ENCODE measurements at regions not wholly inside any gene's neighbourhood (a gene's known extent, or its start where the extent isn't known, plus 50 kb on each side); places are given as distances from the start of the nearest gene placed in this dataset.

GRCh38 chr4:14184265-14184664, 556.7 kb upstream of the BOD1L1 start:
- ChIA-PET CTCF (no interaction called here), POLR2A (no interaction called here)
- Histone ChIP-seq H3K36me3 (ENCODE audit: control insufficient read depth in 2 of 2, insufficient read depth in 1 of 2, low read length in 2 of 2) (no peaks in the 10 kb centered on the region), H3K4me3 (ENCODE audit: low read depth, low read length) (no peak overlapping the region), H3K9me3 (ENCODE audit: control insufficient read depth, insufficient read depth, low read depth, low read length) (no peaks in the 10 kb centered on the region), H3K27ac (ENCODE audit: extremely low read depth, low read depth, low read length) (no peak overlapping the region), H3K4me1 (ENCODE audit: control insufficient read depth, insufficient read depth, low read length) (no peaks in the 10 kb centered on the region)
- TF ChIP-seq ZNF138 (tag by site-specific recombination; IDR thresholded peaks at IDR 0.05; ENCODE audit: borderline replicate concordance) (no peak), ZNF623 (tag by site-specific recombination; IDR thresholded peaks at IDR 0.05) (no peak), ZNF549 (tag by site-specific recombination; IDR thresholded peaks at IDR 0.05) (no peak), ZNF112 (tag by site-specific recombination; IDR thresholded peaks at IDR 0.05) (no peak), OSR2 (tag by site-specific recombination; IDR thresholded peaks at IDR 0.05) (no peak), ZNF221 (tag by site-specific recombination; IDR thresholded peaks at IDR 0.05; ENCODE audit: borderline replicate concordance) (no peak), ZNF48 (tag by site-specific recombination; IDR thresholded peaks at IDR 0.05) (no peak), ZBTB49 (tag by site-specific recombination; IDR thresholded peaks at IDR 0.05; ENCODE audit: low read depth) (no peak), WT1 (tag by site-specific recombination; IDR thresholded peaks at IDR 0.05) (no peak), TSHZ1 (tag by site-specific recombination; IDR thresholded peaks at IDR 0.05; ENCODE audit: borderline replicate concordance) (no peak), ZNF132 (tag by site-specific recombination; IDR thresholded peaks at IDR 0.05; ENCODE audit: borderline replicate concordance) (no peak), PRDM6 (tag by site-specific recombination; IDR thresholded peaks at IDR 0.05) (no peak), ZNF596 (tag by site-specific recombination; IDR thresholded peaks at IDR 0.05) (no peak), ATF2 (tag by site-specific recombination; IDR thresholded peaks at IDR 0.05; ENCODE audit: low read depth) (no peak), KLF1 (tag by site-specific recombination; IDR thresholded peaks at IDR 0.05) (no peak), ZNF677 (tag by site-specific recombination; IDR thresholded peaks at IDR 0.05) (no peak), ZNF140 (tag by site-specific recombination; IDR thresholded peaks at IDR 0.05) (no peak), ZNF843 (tag by site-specific recombination; IDR thresholded peaks at IDR 0.05) (no peak)
- TF ChIP-seq, protein P1, sequence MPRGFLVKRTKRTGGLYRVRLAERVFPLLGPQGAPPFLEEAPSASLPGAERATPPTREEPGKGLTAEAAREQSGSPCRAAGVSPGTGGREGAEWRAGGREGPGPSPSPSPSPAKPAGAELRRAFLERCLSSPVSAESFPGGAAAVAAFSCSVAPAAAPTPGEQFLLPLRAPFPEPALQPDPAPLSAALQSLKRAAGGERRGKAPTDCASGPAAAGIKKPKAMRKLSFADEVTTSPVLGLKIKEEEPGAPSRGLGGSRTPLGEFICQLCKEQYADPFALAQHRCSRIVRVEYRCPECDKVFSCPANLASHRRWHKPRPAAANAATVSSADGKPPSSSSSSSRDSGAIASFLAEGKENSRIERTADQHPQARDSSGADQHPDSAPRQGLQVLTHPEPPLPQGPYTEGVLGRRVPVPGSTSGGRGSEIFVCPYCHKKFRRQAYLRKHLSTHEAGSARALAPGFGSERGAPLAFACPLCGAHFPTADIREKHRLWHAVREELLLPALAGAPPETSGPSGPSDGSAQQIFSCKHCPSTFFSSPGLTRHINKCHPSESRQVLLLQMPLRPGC (tag by site-specific recombination; IDR thresholded peaks at IDR 0.05) = no peak

All from HEK293 (cell line).